Astrocyte (in vitro differentiated cells and primary cell): ENCODE measurements at regions not wholly inside any gene's neighbourhood (a gene's known extent, or its start where the extent isn't known, plus 50 kb on each side); places are given as distances from the start of the nearest gene placed in this dataset.

ENCODE experiments used
- DNase-seq: peaks from one replicate; pipeline ENCODE4 v3.0.0-alpha.2; 2010; ENCODE audit warnings: low read depth
- FAIRE-seq: peaks from 2 replicates; lab custom pipeline; 2011; peaks lifted over from hg19 to GRCh38; lab: Jason Lieb, UNC
- H2AFZ ChIP-seq: 2 replicates; pipeline ENCODE4 v1.6.0; 2012; ENCODE audit warnings: low read depth, low read length, inconsistent platforms
- H3K27ac ChIP-seq: 2 replicates; pipeline ENCODE4 v1.5.1; 2011; ENCODE audit warnings: low read depth, low read length, inconsistent platforms
- H3K27me3 ChIP-seq: 2 replicates; pipeline ENCODE4 v1.6.0; 2011; ENCODE audit warnings: low read length, inconsistent platforms; ENCODE audit not compliant: insufficient read depth
- H3K36me3 ChIP-seq: 2 replicates; pipeline ENCODE4 v1.5.1; 2011; ENCODE audit warnings: low read length, inconsistent platforms; ENCODE audit not compliant: insufficient read depth
- H3K4me1 ChIP-seq: 2 replicates; pipeline ENCODE4 v1.5.1; 2011; ENCODE audit warnings: low read length, inconsistent platforms; ENCODE audit not compliant: insufficient read depth
- H3K4me2 ChIP-seq: 2 replicates; pipeline ENCODE4 v1.6.0; 2012; ENCODE audit warnings: low read length, inconsistent platforms
- H3K4me3 ChIP-seq: 2 replicates; pipeline ENCODE4 v1.5.1; 2011; ENCODE audit warnings: low read depth, mild to moderate bottlenecking, low read length, inconsistent platforms; ENCODE audit not compliant: insufficient read depth
- H3K79me2 ChIP-seq: 2 replicates; pipeline ENCODE4 v1.6.0; 2012; ENCODE audit warnings: mild to moderate bottlenecking, low read length, inconsistent platforms; ENCODE audit not compliant: insufficient read depth
- H3K9ac ChIP-seq: 2 replicates; pipeline ENCODE4 v1.6.0; 2012; ENCODE audit warnings: mild to moderate bottlenecking, low read length, inconsistent platforms
- H3K9me3 ChIP-seq: 2 replicates; pipeline ENCODE4 v1.5.1; 2012; ENCODE audit warnings: low read depth, mild to moderate bottlenecking, low read length, inconsistent platforms; ENCODE audit not compliant: insufficient read depth
- H4K20me1 ChIP-seq: 2 replicates; pipeline ENCODE4 v1.6.0; 2012; ENCODE audit warnings: low read length, inconsistent platforms; ENCODE audit not compliant: insufficient read depth
- H3K27ac Mint-ChIP-seq: one replicate; pipeline ENCODE4 v1.8.0; 2021; ENCODE audit warnings: mild to moderate bottlenecking, mixed read lengths; ENCODE audit not compliant: unreplicated experiment
- H3K27me3 Mint-ChIP-seq: one replicate; pipeline ENCODE4 v1.8.0; 2021; ENCODE audit warnings: low read depth, mixed read lengths; ENCODE audit not compliant: unreplicated experiment
- H3K36me3 Mint-ChIP-seq: one replicate; pipeline ENCODE4 v1.8.0; 2021; ENCODE audit warnings: low read depth, mixed read lengths; ENCODE audit not compliant: unreplicated experiment
- H3K4me1 Mint-ChIP-seq: one replicate; pipeline ENCODE4 v1.8.0; 2021; ENCODE audit warnings: low read depth, mixed read lengths; ENCODE audit not compliant: unreplicated experiment
- H3K4me3 Mint-ChIP-seq: one replicate; pipeline ENCODE4 v1.8.0; 2021; ENCODE audit warnings: mild to moderate bottlenecking, moderate library complexity, mixed read lengths; ENCODE audit not compliant: unreplicated experiment
- H3K9me3 Mint-ChIP-seq: one replicate; pipeline ENCODE4 v1.8.0; 2021; ENCODE audit warnings: mild to moderate bottlenecking, mixed read lengths; ENCODE audit not compliant: unreplicated experiment
- EZH2 ChIP-seq: IDR thresholded peaks from 2 replicates; pipeline ENCODE4 v1.6.1; 2012; ENCODE audit warnings: mild to moderate bottlenecking, low read length, inconsistent platforms; ENCODE audit not compliant: insufficient read depth
- TF ChIP-seq, protein P1 (sequence below): IDR thresholded peaks from 2 replicates; pipeline ENCODE4 v1.5.1; 2011; ENCODE audit warnings: low read depth, mild to moderate bottlenecking, inconsistent platforms, low read length, moderate library complexity; ENCODE audit not compliant: insufficient read depth

DNA sequence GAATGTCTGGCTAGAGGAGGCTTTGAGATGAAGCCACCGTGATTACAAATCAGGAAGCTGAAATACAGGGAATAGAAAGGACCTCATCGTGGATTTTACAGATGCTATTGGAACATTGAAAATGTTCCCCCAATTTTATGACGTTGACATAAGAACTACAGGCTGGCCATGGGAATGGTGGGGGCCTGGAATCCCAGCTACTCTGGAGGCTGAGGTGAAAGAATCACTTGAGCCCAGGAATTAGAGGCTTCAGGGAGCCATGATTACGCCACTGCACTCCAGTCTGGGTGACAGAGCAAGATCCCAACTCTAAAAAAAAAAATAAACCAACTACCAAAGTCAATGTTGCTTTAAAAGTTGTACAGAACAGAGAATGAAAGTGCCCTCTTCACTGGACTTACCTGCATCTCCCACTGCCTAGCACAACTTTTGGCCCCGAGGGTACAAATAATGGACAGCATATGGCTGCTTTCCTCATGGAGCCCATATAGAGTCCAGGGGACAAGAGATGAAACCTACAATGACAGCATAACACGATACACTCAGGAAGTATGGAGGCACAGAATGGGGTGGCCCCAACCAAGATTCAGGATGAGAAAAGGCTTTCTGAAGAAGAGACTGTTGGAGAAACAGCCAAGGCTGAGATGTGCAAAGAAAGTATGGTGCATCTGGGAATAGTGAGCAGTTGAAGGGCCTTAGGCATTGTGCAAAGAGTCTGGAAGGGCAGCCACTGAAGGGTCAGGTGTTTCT, 254.8 kb downstream of the MYCN start:
- Mint-ChIP-seq H3K4me1 (no peaks in the 10 kb centered on the region), H3K9me3 (peaks cover 4% of the 10 kb centered on the region), H3K36me3 (peaks cover 2% of the 10 kb centered on the region), H3K27me3 (peaks cover 6% of the 10 kb centered on the region), H3K4me3 (no peak overlapping the region), H3K27ac (no peak overlapping the region)
- no peak for DNase-seq
- H3K27me3 ChIP-seq = no peaks in the 10 kb centered on the region
- peaks cover 2% of the 10 kb centered on the region for H3K9me3 ChIP-seq
- TF ChIP-seq EZH2 = no peak
- TF ChIP-seq, protein P1, sequence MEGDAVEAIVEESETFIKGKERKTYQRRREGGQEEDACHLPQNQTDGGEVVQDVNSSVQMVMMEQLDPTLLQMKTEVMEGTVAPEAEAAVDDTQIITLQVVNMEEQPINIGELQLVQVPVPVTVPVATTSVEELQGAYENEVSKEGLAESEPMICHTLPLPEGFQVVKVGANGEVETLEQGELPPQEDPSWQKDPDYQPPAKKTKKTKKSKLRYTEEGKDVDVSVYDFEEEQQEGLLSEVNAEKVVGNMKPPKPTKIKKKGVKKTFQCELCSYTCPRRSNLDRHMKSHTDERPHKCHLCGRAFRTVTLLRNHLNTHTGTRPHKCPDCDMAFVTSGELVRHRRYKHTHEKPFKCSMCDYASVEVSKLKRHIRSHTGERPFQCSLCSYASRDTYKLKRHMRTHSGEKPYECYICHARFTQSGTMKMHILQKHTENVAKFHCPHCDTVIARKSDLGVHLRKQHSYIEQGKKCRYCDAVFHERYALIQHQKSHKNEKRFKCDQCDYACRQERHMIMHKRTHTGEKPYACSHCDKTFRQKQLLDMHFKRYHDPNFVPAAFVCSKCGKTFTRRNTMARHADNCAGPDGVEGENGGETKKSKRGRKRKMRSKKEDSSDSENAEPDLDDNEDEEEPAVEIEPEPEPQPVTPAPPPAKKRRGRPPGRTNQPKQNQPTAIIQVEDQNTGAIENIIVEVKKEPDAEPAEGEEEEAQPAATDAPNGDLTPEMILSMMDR = no peak
- FAIRE-seq = no peak
- no peak overlapping the region for H3K4me2 ChIP-seq
- no peaks in the 10 kb centered on the region for H3K4me1 ChIP-seq
- no peaks in the 10 kb centered on the region for H3K79me2 ChIP-seq
- no peak overlapping the region for H3K9ac ChIP-seq
- H3K4me3 ChIP-seq = no peak overlapping the region
- H2AFZ ChIP-seq = no peak overlapping the region
- no peak overlapping the region for H3K27ac ChIP-seq
- no peaks in the 10 kb centered on the region for H4K20me1 ChIP-seq
- no peaks in the 10 kb centered on the region for H3K36me3 ChIP-seq

DNA sequence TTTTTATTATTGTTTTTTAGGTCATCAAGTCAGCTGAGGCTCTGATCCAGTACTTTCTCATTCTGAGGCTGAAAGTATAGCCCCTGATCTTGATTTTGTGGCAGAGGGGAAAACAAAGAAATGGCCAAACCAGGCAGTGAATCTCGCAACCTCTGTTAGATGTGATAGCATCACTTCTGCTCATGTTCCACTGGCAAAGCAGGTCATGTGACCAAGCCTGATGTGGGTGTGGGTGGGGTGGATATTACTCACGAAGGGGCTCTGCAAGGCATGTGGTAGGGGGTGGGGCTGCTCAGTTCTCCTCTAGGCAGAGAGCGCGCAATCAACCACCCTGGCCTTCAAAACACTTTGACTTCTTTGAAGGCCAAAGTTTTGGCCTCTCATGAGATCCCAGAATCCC, 254.2 kb downstream of the MYCN start:
- Histone ChIP-seq H3K4me1 (no peaks in the 10 kb centered on the region), H3K36me3 (no peaks in the 10 kb centered on the region), H4K20me1 (no peaks in the 10 kb centered on the region), H2AFZ (no peak overlapping the region), H3K27me3 (no peaks in the 10 kb centered on the region), H3K27ac (no peak overlapping the region), H3K79me2 (no peaks in the 10 kb centered on the region), H3K4me2 (no peak overlapping the region), H3K9ac (no peak overlapping the region), H3K4me3 (no peak overlapping the region), H3K9me3 (peaks cover 2% of the 10 kb centered on the region)
- no peak for DNase-seq
- H3K4me3 Mint-ChIP-seq = no peak overlapping the region
- H3K4me1 Mint-ChIP-seq = no peaks in the 10 kb centered on the region
- H3K9me3 Mint-ChIP-seq = peaks cover 4% of the 10 kb centered on the region
- FAIRE-seq = no peak
- no peak overlapping the region for H3K27ac Mint-ChIP-seq
- peaks cover 2% of the 10 kb centered on the region for H3K36me3 Mint-ChIP-seq
- peaks cover 11% of the 10 kb centered on the region for H3K27me3 Mint-ChIP-seq
- TF ChIP-seq, protein P1 = no peak
- TF ChIP-seq EZH2 = no peak

DNA sequence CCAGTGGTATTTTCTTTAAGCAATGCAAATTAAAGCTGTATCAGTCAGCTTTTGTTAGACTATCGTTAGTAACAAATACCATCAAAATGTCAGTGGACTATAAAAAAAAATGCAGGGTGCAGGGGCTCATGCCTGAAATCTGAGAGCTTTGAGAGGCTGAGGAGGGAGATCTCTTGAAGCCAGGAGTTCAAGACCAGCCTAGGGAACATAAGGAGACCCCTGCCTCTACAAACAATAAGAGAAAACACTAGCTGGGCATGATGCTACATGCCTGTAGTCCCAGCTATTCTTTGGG, 253.7 kb downstream of the MYCN start:
- no peaks in the 10 kb centered on the region for H4K20me1 ChIP-seq
- Mint-ChIP-seq H3K9me3 (peaks cover 4% of the 10 kb centered on the region), H3K36me3 (peaks cover 2% of the 10 kb centered on the region), H3K4me1 (no peaks in the 10 kb centered on the region), H3K27me3 (peaks cover 13% of the 10 kb centered on the region), H3K4me3 (no peak overlapping the region), H3K27ac (no peak overlapping the region)
- H3K9me3 ChIP-seq = peaks cover 2% of the 10 kb centered on the region
- H3K27ac ChIP-seq = no peak overlapping the region
- H3K36me3 ChIP-seq = no peaks in the 10 kb centered on the region
- H3K79me2 ChIP-seq = no peaks in the 10 kb centered on the region
- H3K4me3 ChIP-seq = no peak overlapping the region
- H3K27me3 ChIP-seq = no peaks in the 10 kb centered on the region
- H2AFZ ChIP-seq = no peak overlapping the region
- H3K4me2 ChIP-seq = no peak overlapping the region
- H3K9ac ChIP-seq = no peak overlapping the region
- DNase-seq = no peak
- TF ChIP-seq, protein P1 = no peak
- TF ChIP-seq EZH2 = no peak
- FAIRE-seq = no peak
- no peaks in the 10 kb centered on the region for H3K4me1 ChIP-seq
